Naive thymus-derived CD4-positive, alpha-beta T cell (primary cell): ENCODE measurements at regions not wholly inside any gene's neighbourhood (a gene's known extent, or its start where the extent isn't known, plus 50 kb on each side); places are given as distances from the start of the nearest gene placed in this dataset.
"Not testable (repeated sequence)": the region's sequence is repeated elsewhere in the genome, so short reads cannot be mapped to it uniquely, and the experiment has no call there.

Experiments
- ATAC-seq: fragments of 150-1000 bp; cut with Tn5 transposase; 2 replicates; pipeline ENCODE4 v1.10.0; 2021; ENCODE audit warnings: mild to moderate bottlenecking, moderate library complexity
- CTCF ChIA-PET: fragments of 350-600 bp; sonication (Branson Sonifier 250); formaldehyde crosslinking; loops from one replicate; lab custom pipeline; 2021; ENCODE audit warnings: antibody characterized with exemption; lab: Charles Lee
- POLR2A ChIA-PET: fragments of 350-600 bp; sonication (Branson Sonifier 250); formaldehyde crosslinking; loops from one replicate; lab custom pipeline; 2021; ENCODE audit warnings: antibody characterized with exemption, inconsistent platforms; lab: Charles Lee
- DNase-seq, 9 donors: peaks; one replicate each; pipeline versions ENCODE4 v3.0.0 to v3.0.0-alpha.2; 2020 to 2022; ENCODE audit warnings: mixed read lengths in 1 of 9
- H3K27ac ChIP-seq: one replicate; pipeline ENCODE4 v1.7.0; 2013; ENCODE audit warnings: mild to moderate bottlenecking, low read depth, low read length, moderate library complexity
- H3K27me3 ChIP-seq, 2 donors: one replicate each; pipeline ENCODE4 v1.7.0; 2013; ENCODE audit warnings: low read length in 2 of 2, mild to moderate bottlenecking in 2 of 2, moderate library complexity in 2 of 2; ENCODE audit not compliant: control insufficient read depth in 2 of 2, insufficient read depth in 2 of 2
- H3K36me3 ChIP-seq, 3 experiments: 1 replicate in 2 of 3; 2 replicates in 1 of 3; pipeline ENCODE4 v1.7.0; 2013; ENCODE audit warnings: low read length in 3 of 3, mild to moderate bottlenecking in 3 of 3, moderate library complexity in 1 of 3; ENCODE audit not compliant: insufficient read depth in 3 of 3, control insufficient read depth in 2 of 3
- H3K4me1 ChIP-seq, 2 donors: one replicate each; pipeline ENCODE4 v1.7.0; 2013; ENCODE audit warnings: low read length in 2 of 2, mild to moderate bottlenecking in 2 of 2, moderate library complexity in 1 of 2; ENCODE audit not compliant: control insufficient read depth in 2 of 2, insufficient read depth in 2 of 2
- H3K4me3 ChIP-seq: 2 replicates; pipeline ENCODE4 v1.7.0; 2013; ENCODE audit warnings: mild to moderate bottlenecking, low read length
- H3K9me3 ChIP-seq, 3 experiments: 1 replicate in 2 of 3; 2 replicates in 1 of 3; pipeline ENCODE4 v1.7.0; 2013; ENCODE audit warnings: low read length in 3 of 3; ENCODE audit not compliant: control insufficient read depth in 2 of 3
- H3K27ac Mint-ChIP-seq, 9 donors: one replicate each; pipeline ENCODE4 v1.8.0; 2020 to 2022; ENCODE audit warnings: mixed read lengths in 9 of 9, mild to moderate bottlenecking in 8 of 9, moderate library complexity in 5 of 9, inconsistent platforms in 2 of 9
- H3K27me3 Mint-ChIP-seq, 5 donors: one replicate each; pipeline ENCODE4 v1.8.0; 2021 to 2022; ENCODE audit warnings: mixed read lengths in 5 of 5, mild to moderate bottlenecking in 1 of 5
- H3K36me3 Mint-ChIP-seq, 5 donors: one replicate each; pipeline ENCODE4 v1.8.0; 2020 to 2022; ENCODE audit warnings: mixed read lengths in 5 of 5, mild to moderate bottlenecking in 3 of 5, inconsistent platforms in 1 of 5
- H3K4me1 Mint-ChIP-seq, 7 donors: one replicate each; pipeline ENCODE4 v1.8.0; 2020 to 2022; ENCODE audit warnings: mixed read lengths in 7 of 7, mild to moderate bottlenecking in 3 of 7, inconsistent platforms in 1 of 7
- H3K4me3 Mint-ChIP-seq, 10 donors: one replicate each; pipeline ENCODE4 v1.8.0; 2020 to 2022; ENCODE audit warnings: mild to moderate bottlenecking in 10 of 10, mixed read lengths in 10 of 10, moderate library complexity in 6 of 10, inconsistent platforms in 2 of 10
- H3K9me3 Mint-ChIP-seq, 11 donors: one replicate each; pipeline ENCODE4 v1.8.0; 2020 to 2022; ENCODE audit warnings: mixed read lengths in 11 of 11, mild to moderate bottlenecking in 4 of 11, inconsistent platforms in 1 of 11, moderate library complexity in 1 of 11
- intact Hi-C, 2 donors: fragments of 100-400 bp; cut with micrococcal nuclease; formaldehyde crosslinking; loops; one replicate each; pipeline ENCODE4 v1.15.1; 2023

DNA sequence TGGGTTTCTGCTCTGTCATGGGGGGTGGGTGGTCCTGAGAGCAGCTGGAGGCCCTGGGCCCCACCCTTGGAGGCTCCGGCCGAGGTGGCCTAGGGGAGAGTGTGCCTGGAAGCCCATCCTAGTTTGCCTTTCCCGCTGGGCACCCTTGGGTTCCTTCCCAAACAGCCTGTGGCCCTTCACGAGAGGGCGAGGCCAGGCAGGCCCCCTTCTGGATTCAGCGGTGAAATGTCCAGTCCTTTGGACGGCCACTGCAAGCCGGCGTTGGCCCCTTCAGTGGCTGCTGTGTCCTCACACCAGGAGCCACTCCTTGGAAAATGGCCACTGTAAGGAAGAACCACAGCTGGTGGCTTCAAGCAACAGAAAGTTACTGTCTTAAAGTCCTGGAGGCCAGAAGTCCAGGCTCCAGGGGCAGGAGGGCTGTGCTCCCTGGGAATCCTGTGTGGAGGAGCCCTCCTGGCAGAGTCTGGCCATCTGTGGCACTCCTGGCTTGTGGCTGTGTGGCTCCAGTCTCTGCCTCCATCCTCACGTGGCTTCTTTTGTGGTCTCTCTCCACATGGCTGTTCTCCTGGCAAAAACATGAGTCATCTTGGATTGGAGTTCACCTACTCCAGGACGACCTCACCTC is 854.1 kb downstream of the TBC1D22A start:
- H3K27me3 ChIP-seq, result no peaks in the 10 kb centered on the region
- Mint-ChIP-seq H3K27me3 (peaks cover 0 to 31% (median 9%) of the 10 kb centered on the region in 5 donors), H3K9me3 (peaks cover 0 to 7% (median 0%) of the 10 kb centered on the region in 11 donors), H3K36me3 (no peaks in the 10 kb centered on the region), H3K27ac (no peak overlapping the region), H3K4me1 (no peaks in the 10 kb centered on the region), H3K4me3 (no peak overlapping the region)
- H3K27ac ChIP-seq, result no peak overlapping the region
- no peaks in the 10 kb centered on the region for H3K36me3 ChIP-seq
- ChIA-PET CTCF (no interaction called here), POLR2A (no interaction called here)
- no peak for DNase-seq
- ATAC-seq, result no peak
- no peaks in the 10 kb centered on the region for H3K4me1 ChIP-seq
- no peak overlapping the region for H3K4me3 ChIP-seq
- intact Hi-C loops, result no loop called here
- no peaks in the 10 kb centered on the region for H3K9me3 ChIP-seq

DNA sequence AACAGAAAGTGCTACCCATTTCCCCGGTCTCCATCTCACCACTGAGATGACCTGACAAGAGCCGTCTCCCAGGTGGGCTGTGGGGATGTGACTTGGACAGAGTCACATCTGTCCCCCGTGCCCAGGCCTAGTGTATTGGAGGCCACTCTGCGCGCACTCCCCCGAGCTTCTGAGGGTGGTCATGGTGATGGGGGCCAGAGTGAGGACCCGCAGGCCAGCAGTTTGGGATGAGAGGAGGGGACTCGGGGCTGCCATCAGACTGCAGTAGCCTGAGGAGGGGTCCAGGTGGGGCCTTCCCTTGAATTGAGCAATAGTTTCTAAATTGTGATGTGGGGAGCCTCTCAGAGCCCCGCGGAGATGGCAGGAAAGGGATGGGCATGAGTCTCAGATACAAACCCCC is 852.6 kb downstream of the TBC1D22A start:
- H3K27me3 ChIP-seq, result no peaks in the 10 kb centered on the region
- H3K36me3 ChIP-seq, result no peaks in the 10 kb centered on the region
- ChIA-PET POLR2A (no interaction called here), CTCF (no interaction called here)
- peaks cover 0 to 22% (median 9%) of the 10 kb centered on the region in 5 donors for H3K27me3 Mint-ChIP-seq
- no peak overlapping the region for H3K4me3 ChIP-seq
- intact Hi-C loops, result no loop called here
- ATAC-seq (no peak), DNase-seq (no peak)
- no peaks in the 10 kb centered on the region for H3K4me1 ChIP-seq
- H3K27ac ChIP-seq, result no peak overlapping the region
- H3K36me3 Mint-ChIP-seq, result peaks cover 0 to under 1% (median 0%) of the 10 kb centered on the region in 5 donors
- peaks cover 0 to 7% (median 0%) of the 10 kb centered on the region in 11 donors for H3K9me3 Mint-ChIP-seq
- H3K4me1 Mint-ChIP-seq, result no peaks in the 10 kb centered on the region
- no peak overlapping the region for H3K27ac Mint-ChIP-seq
- no peak overlapping the region for H3K4me3 Mint-ChIP-seq
- H3K9me3 ChIP-seq, result no peaks in the 10 kb centered on the region

DNA sequence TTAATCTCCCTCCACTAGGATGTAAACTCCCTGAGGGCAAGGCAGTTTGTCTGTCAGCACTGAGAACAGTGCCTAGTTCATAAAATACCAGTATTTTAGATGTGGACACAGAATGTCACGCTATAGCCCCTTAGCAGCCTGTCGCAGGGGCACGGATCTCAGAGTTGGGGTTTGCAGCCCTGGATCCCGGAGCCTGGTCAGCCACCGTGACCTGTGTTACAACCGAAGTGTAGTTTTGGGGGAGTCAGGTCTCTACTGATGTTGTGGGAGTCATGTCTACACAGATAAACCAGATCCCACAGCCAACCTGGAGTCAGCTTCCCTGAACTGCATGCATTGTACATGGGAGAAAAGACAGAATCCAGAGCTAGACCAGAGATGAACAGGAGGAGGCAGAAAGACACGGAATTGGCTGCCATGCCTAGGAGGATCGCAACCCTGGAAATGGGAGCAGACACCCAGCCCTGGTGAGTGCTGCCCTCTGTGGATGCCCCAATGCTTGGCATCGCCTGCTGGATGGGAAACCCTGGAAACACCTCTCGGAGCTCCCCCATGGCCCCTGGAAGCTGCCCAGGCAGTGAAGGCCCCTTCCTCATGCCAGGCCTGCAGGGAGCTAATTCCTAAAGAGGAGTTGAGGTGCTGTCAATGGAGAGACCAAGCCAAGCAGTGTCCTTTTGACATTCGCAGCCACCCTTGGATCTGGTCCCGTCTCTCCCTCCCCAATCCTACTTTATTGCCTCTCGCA is 851.3 kb downstream of the TBC1D22A start:
- H3K36me3 Mint-ChIP-seq, result peaks cover 0 to 3% (median 0%) of the 10 kb centered on the region in 5 donors
- peaks cover 0 to 14% (median 0%) of the 10 kb centered on the region in 11 donors for H3K9me3 Mint-ChIP-seq
- ChIA-PET POLR2A (no interaction called here), CTCF (no interaction called here)
- DNase-seq, result no peak
- H3K4me1 Mint-ChIP-seq, result no peaks in the 10 kb centered on the region
- no peak for ATAC-seq
- no peak overlapping the region for H3K4me3 Mint-ChIP-seq
- Histone ChIP-seq H3K4me1 (no peaks in the 10 kb centered on the region), H3K9me3 (no peaks in the 10 kb centered on the region), H3K27ac (no peak overlapping the region), H3K4me3 (no peak overlapping the region), H3K36me3 (no peaks in the 10 kb centered on the region), H3K27me3 (no peaks in the 10 kb centered on the region)
- no peak overlapping the region for H3K27ac Mint-ChIP-seq
- H3K27me3 Mint-ChIP-seq, result peaks cover 0 to 22% (median 9%) of the 10 kb centered on the region in 5 donors
- intact Hi-C loops, result no loop called here

DNA sequence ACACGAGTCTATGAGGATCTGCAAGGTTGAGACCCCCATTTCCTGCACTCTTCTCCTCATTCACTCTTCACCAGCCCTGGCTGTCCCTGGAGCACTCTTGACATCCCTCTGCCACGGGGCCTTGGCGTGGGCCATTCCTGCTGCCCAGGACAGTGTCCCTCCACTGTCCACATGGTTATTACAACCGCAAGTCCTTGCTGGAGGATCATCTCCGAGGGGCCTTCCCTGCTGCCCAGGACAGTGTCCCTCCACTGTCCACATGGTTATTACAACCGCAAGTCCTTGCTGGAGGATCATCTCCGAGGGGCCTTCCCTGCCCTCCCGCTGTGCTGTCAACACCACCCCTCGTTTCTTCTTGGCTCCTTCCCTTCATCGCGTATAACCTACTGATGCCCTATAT is 850.7 kb downstream of the TBC1D22A start:
- intact Hi-C loops, POLR2A ChIA-PET, CTCF ChIA-PET: not testable (repeated sequence)

DNA sequence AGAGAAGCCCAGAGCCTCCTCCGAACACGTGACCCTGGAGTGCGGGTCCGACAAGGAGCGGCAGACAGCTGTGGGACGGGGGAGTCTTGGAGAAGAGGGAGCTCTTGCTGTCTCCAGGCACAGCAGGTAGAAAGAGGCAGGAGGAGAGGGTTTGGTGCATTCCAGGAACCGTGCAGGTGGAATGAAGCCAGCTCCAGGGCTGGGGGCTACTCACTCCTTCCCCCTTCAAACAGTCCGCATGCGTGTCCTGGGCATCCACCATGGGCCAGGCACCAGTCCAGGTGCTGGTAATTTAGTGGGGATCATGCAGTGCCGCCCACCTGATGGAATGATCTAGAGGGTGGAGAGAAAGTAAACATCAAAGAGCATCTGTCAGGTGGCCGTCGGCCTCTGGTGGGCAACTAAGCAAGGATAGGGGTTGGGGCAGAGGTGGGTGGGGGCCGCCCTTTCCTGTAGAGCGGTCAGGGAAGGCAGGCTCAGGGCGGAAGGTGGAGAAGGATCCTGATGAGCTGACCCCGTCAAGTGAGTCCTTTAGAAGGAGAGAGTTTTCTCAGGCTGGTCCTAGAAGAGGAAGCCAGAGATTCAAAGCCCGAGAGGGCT is 850.0 kb downstream of the TBC1D22A start:
- DNase-seq, result no peak
- intact Hi-C loops, result no loop called here

More for the DNA sequence above, 850.7 kb downstream of the TBC1D22A start:
- H3K4me3 Mint-ChIP-seq, H3K4me1 Mint-ChIP-seq, H3K27ac Mint-ChIP-seq, H3K36me3 ChIP-seq, DNase-seq, H3K36me3 Mint-ChIP-seq, H3K9me3 ChIP-seq, H3K4me3 ChIP-seq, ATAC-seq, H3K27me3 ChIP-seq, H3K4me1 ChIP-seq, H3K27ac ChIP-seq: not testable (repeated sequence)
- peaks cover 0 to 14% (median 0%) of the 10 kb centered on the region in 11 donors for H3K9me3 Mint-ChIP-seq
- H3K27me3 Mint-ChIP-seq, result peaks cover 0 to 22% (median 9%) of the 10 kb centered on the region in 5 donors

DNA sequence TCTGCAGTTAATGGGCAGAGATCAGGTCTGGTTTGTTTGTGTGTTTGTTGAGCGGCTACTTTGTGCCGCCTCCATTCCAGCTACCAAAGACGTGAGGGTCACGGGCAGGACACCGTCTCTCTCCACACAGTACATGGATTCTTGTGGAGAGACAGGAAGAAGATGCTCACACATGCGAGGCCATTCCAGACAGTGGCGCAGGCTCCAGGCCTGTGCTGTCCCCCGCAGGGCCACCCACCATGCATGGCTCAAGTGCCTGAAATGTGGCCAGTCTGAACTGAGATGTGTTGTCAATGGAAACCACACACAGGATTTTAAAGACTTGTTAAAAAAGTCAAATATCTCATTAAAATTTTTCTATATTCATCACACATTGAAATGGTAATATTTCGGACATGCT is 848.3 kb downstream of the TBC1D22A start:
- H3K4me3 Mint-ChIP-seq, result no peak overlapping the region
- Histone ChIP-seq H3K27me3 (no peaks in the 10 kb centered on the region), H3K4me3 (no peak overlapping the region), H3K9me3 (no peaks in the 10 kb centered on the region), H3K4me1 (no peaks in the 10 kb centered on the region), H3K36me3 (no peaks in the 10 kb centered on the region), H3K27ac (no peak overlapping the region)
- ChIA-PET POLR2A (no interaction called here), CTCF (no interaction called here)
- H3K9me3 Mint-ChIP-seq, result peaks cover 0 to 14% (median 0%) of the 10 kb centered on the region in 11 donors
- ATAC-seq, result no peak
- H3K27ac Mint-ChIP-seq, result no peak overlapping the region
- H3K4me1 Mint-ChIP-seq, result no peaks in the 10 kb centered on the region
- intact Hi-C loops, result no loop called here
- H3K27me3 Mint-ChIP-seq, result peaks cover 0 to 24% (median 0%) of the 10 kb centered on the region in 5 donors
- no peak for DNase-seq
- peaks cover 0 to 3% (median 0%) of the 10 kb centered on the region in 5 donors for H3K36me3 Mint-ChIP-seq

More for the DNA sequence above, 850.0 kb downstream of the TBC1D22A start:
- no peak overlapping the region for H3K4me3 Mint-ChIP-seq
- ChIA-PET CTCF (no interaction called here), POLR2A (interaction anchor here (0.6 kb wide), 1 partner anchor 15 kb away, joined by 3 read pairs; no protein-coding TSS in a partner anchor)
- Histone ChIP-seq H3K36me3 (no peaks in the 10 kb centered on the region), H3K27me3 (no peaks in the 10 kb centered on the region), H3K4me1 (no peaks in the 10 kb centered on the region), H3K4me3 (no peak overlapping the region), H3K9me3 (no peaks in the 10 kb centered on the region), H3K27ac (no peak overlapping the region)
- no peaks in the 10 kb centered on the region for H3K4me1 Mint-ChIP-seq
- peaks cover 0 to 14% (median 0%) of the 10 kb centered on the region in 11 donors for H3K9me3 Mint-ChIP-seq
- H3K27ac Mint-ChIP-seq, result no peak overlapping the region
- H3K27me3 Mint-ChIP-seq, result peaks cover 0 to 22% (median 6%) of the 10 kb centered on the region in 5 donors
- ATAC-seq, result no peak
- peaks cover 0 to 3% (median 0%) of the 10 kb centered on the region in 5 donors for H3K36me3 Mint-ChIP-seq
